GM10266 (cell line): ENCODE measurements at regions not wholly inside any gene's neighbourhood (a gene's known extent, or its start where the extent isn't known, plus 50 kb on each side); places are given as distances from the start of the nearest gene placed in this dataset.
A peak's percentile ranks its signal among the peaks of the same experiment; 100 is the strongest.

Source experiments
- DNase-seq: peaks from one replicate; pipeline ENCODE4 v3.0.0; 2012; ENCODE audit errors: extremely low spot score
- CTCF ChIP-seq: IDR thresholded peaks from 2 replicates; pipeline ENCODE4 v1.5.1; 2012; ENCODE audit warnings: mild to moderate bottlenecking, low read depth; ENCODE audit not compliant: control insufficient read depth, insufficient read depth; ENCODE audit errors: missing control alignments

GRCh38 chr11:17145972-17146371, 61.8 kb downstream of the PIK3C2A start:
- TF ChIP-seq CTCF = no peak
- DNase-seq = peak; percentile 10

- no peak for TF ChIP-seq CTCF
- DNase-seq = no peak
Measured at GRCh38 chr11:17142450-17142849, 65.0 kb upstream of the RPS13 start.

- TF ChIP-seq CTCF = no peak
- DNase-seq = no peak
Measured at GRCh38 chr11:17141156-17141555, 63.7 kb upstream of the RPS13 start.

DNA sequence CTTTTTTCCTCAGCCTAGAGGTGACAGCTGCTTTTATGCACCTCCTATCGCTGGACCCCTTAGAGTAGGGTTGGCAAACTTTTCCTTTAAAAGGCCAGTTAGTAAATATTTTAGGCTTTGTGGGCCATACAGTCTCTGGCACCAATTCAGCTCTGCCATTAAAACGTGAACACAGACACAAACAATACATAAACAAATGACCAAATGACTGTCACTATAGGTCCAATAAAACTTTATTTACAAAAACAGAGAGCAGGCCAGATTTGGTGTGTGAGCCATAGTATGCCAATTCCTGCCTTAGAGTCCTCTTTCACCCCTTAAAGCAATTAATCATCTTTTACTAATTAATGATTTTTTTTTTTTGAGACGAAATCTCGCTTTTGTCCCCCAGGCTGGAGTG, 61.1 kb upstream of the RPS13 start:
- TF ChIP-seq CTCF = no peak
- no peak for DNase-seq

DNA sequence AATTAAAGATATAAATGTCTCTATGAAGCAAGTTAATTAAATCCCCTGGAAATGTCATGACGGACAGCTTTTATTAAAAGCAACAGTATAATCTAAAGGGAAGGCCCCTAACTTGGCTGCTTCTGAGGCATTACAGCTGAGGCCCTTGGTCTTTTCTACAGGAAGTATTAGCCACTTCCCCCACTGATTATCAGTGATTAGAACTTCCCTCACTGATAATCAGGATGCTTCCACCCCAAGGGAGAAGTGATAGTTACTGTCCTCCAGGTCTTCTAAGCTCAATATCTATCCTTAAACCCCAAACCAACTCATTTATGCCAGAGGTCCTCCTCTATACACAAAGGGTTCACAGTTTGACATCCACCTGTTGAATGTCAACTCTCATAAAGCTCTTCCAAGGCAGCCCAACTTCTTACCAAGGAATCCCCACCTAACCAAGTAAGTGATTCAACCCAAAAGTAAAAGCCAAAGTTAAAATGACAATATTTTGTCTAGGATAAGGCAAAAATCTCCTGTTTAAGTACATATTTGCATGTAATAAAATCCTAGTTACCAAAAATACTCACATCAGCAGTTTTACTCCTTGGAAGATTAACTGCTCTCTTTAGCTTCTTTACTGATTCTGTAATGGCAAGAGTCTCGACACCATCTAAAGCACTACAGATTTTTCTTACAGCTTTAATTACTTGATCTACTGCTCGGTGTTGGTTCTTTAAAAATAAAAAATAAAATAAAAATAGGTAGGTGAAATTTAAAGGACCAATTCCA, 58.6 kb upstream of the RPS13 start:
- no peak for DNase-seq
- TF ChIP-seq CTCF = no peak

- no peak for TF ChIP-seq CTCF
- no peak for DNase-seq
Measured at GRCh38 chr11:17132654-17133053, 55.2 kb upstream of the RPS13 start.

GRCh38 chr11:17129003-17129402, 51.5 kb upstream of the RPS13 start:
- no peak for DNase-seq

More at GRCh38 chr11:17129003-17129402, 51.5 kb upstream of the RPS13 start:
- TF ChIP-seq CTCF = no peak
